Epithelial cell of proximal tubule (primary cell): ENCODE measurements at regions not wholly inside any gene's neighbourhood (a gene's known extent, or its start where the extent isn't known, plus 50 kb on each side); places are given as distances from the start of the nearest gene placed in this dataset.

Experiments used
- DNase-seq: peaks from one replicate; pipeline ENCODE4 v3.0.0-alpha.2; 2011; ENCODE audit warnings: low read depth
- H3K4me3 ChIP-seq: 2 replicates; pipeline ENCODE4 v1.5.1; 2011; ENCODE audit warnings: low read depth, mild to moderate bottlenecking, low read length
- TF ChIP-seq, protein P1 (sequence below): conservative IDR thresholded peaks from 2 replicates; pipeline ENCODE4 v1.5.1; 2012; ENCODE audit warnings: low read depth, mild to moderate bottlenecking, low read length

DNA sequence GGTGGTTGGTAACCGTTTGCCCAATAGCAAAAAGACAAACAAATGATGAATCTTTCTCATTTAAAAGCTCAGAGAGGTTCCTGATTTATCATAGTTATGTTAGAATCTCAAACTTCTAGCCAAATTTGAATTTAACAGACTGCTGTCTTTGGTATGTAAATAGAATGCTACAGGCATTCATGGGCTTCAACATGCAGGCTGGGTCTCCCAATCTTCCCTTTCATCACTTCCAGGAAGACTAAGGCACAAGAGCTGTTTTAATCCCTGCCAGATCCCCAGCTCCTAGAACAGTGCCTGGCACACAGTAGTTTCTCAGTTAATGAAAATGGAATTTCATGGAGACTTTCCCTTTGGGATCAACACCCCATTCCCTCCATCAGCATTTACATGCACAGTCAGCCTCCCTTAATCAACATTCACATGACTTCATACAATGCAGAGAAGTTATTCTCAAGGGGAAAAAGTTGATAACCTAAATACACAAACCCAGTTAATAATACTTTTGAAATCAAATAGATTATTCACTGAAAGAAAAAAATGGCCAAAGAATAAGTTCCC is 107.6 kb upstream of the C1QTNF7 start:
- DNase-seq = no peak
- TF ChIP-seq, protein P1, sequence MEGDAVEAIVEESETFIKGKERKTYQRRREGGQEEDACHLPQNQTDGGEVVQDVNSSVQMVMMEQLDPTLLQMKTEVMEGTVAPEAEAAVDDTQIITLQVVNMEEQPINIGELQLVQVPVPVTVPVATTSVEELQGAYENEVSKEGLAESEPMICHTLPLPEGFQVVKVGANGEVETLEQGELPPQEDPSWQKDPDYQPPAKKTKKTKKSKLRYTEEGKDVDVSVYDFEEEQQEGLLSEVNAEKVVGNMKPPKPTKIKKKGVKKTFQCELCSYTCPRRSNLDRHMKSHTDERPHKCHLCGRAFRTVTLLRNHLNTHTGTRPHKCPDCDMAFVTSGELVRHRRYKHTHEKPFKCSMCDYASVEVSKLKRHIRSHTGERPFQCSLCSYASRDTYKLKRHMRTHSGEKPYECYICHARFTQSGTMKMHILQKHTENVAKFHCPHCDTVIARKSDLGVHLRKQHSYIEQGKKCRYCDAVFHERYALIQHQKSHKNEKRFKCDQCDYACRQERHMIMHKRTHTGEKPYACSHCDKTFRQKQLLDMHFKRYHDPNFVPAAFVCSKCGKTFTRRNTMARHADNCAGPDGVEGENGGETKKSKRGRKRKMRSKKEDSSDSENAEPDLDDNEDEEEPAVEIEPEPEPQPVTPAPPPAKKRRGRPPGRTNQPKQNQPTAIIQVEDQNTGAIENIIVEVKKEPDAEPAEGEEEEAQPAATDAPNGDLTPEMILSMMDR = no peak
- no peak overlapping the region for H3K4me3 ChIP-seq

DNA sequence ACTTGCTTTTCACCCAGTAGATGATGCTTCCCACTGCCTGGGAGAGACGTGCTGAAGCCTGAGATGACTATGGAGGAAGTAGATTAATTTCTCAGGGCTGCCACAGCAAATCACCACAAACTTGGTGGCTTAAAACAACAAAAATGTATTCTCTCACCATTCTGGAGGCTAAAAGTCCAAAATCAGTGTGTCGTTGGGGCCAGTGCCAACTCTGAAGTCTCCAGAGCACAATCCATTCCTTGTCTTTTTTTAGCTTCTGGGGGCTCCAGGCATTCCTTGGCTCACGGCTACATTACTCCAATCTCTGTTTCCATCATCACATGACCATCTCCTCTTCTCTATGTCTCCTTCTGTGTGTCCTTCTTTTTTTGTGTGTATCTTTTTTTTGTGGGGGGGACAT is 105.8 kb upstream of the C1QTNF7 start:
- TF ChIP-seq, protein P1 = no peak
- H3K4me3 ChIP-seq = no peak overlapping the region
- no peak for DNase-seq

DNA sequence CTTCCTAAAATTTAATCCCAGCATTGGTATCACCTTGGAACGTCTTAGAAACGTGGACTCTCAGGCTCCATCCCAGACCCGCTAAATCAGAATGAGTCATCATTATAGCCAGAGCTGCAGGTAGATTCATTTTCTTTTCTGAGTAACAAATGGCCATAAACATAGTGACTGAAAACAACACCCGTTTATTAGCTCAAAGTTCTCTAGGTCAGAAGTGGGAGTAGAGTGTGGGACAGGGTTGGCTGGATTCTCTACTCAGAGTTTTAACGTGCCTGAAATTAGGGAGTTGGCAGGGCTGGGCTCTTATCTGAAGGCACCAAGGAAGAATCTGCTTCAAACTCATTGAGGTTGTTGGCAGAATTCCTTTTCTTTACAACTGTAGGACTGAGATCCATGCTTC is 101.8 kb upstream of the C1QTNF7 start:
- no peak overlapping the region for H3K4me3 ChIP-seq
- no peak for DNase-seq
- TF ChIP-seq, protein P1 = no peak

DNA sequence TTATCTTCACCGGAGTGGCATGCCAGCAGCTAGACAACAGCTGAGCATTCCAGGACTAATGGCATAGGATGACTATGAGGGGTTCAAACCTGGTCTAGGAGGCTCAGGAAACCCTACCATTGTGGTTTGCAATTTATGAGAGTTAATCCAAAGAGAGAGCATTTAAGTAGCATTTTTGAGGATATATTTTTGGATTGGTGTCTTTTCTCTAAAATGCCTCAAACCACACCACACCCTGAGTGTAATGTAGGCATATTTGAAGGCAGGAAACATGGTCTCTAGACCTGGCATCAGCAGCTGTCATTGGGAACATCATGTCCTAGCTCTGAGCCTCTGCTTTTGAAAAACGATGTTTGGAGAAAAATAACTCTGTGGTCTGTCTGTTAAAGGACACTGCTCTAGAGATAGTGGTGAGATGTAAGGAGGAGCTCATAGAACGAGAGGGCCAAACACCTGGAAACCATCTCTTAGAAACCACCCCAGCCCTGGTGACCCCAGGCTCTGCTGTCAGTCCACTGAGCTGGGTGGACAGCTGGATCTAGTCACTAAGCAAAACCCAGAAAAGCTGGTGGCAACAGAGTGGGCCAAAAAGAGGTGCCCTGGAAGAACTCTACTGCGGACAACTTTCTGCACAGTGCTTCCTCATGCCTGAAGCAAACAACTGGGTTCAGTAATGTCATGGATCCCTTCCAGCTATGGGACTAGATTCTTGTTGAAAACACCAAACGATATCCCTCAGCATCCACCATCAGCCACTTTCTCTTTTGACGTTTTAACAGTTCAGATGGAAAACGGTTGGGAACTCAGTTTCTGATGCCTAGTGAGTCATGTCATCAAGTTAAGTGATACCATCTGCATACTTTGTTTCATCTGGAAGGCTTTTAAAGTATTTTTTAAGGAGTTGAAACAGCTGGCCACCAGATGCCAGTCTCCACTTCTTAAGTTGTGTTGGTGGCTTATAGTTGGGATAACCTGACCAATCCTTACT is 100.2 kb upstream of the C1QTNF7 start:
- DNase-seq = no peak
- H3K4me3 ChIP-seq = no peak overlapping the region
- TF ChIP-seq, protein P1 = peak; percentile 9

DNA sequence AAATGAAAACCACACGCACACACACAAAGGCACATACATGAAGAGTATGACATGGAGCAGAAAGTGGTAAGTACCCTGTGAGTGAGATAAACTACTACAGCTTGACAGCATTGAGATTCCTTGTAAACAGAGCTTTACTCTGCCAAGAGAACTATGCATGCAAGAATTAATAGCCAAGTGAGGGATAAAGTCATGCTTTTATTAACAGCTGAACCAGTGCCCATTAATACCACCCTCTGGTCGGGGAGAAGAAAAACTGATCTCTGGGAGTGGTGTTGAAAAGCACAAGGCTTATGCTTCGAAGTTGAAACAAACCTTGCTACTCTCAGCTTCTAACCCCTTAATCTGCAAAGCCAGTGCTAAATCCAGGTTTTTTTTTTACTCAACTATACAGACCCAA is 95.9 kb upstream of the C1QTNF7 start:
- TF ChIP-seq, protein P1 = no peak
- DNase-seq = no peak
- no peak overlapping the region for H3K4me3 ChIP-seq

DNA sequence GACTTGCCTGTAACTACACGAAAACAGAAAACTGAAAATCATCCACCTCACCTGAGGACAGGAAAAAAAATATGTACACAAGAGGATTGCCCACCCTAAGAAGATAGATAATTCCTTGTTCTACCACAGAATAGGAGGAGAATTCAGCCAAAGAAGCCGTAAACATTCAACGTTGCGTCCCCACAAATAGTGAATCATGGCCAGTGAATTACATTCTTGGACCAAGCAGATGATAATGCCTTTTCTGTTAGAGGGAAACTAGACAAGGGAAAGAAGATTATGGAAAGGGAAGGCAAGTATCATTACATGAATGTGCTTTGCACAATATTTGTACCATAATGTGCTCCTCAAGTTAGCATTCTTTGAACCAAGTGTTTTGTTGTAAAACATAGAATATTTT is 95.5 kb upstream of the C1QTNF7 start:
- DNase-seq = no peak
- no peak overlapping the region for H3K4me3 ChIP-seq
- TF ChIP-seq, protein P1 = no peak
